HEK293 (cell line): ENCODE measurements at regions not wholly inside any gene's neighbourhood (a gene's known extent, or its start where the extent isn't known, plus 50 kb on each side); places are given as distances from the start of the nearest gene placed in this dataset.

Experiments used
- CTCF ChIA-PET: fragments of 350-600 bp; formaldehyde crosslinking; extraction: SDS; loops from one replicate; lab custom pipeline; 2021; ENCODE audit warnings: antibody characterized with exemption; lab: Yijun Ruan, JAX
- POLR2A ChIA-PET: fragments of 300-600 bp; formaldehyde crosslinking; extraction: SDS; loops from one replicate; lab custom pipeline; 2020; ENCODE audit warnings: antibody characterized with exemption, inconsistent platforms; lab: Yijun Ruan, JAX
- H3K27ac ChIP-seq: fragments of 200-500 bp; sonication (Bioruptor generic); 2 replicates; pipeline ENCODE4 v1.5.1; 2014; ENCODE audit warnings: low read depth, low read length, control low read depth, inconsistent platforms; ENCODE audit errors: extremely low read depth
- H3K36me3 ChIP-seq, 2 experiments: fragments of 200-500 bp in 1 of 2; sonication (Bioruptor generic) in 1 of 2; 1 replicate in 1 of 2; 2 replicates in 1 of 2; pipeline ENCODE4 v1.5.1; 2014 to 2017; ENCODE audit warnings: inconsistent platforms in 2 of 2, low read length in 2 of 2; ENCODE audit not compliant: control insufficient read depth in 2 of 2, insufficient read depth in 1 of 2
- H3K4me1 ChIP-seq: fragments of 200-500 bp; sonication (Bioruptor generic); 2 replicates; pipeline ENCODE4 v1.5.1; 2014; ENCODE audit warnings: mild to moderate bottlenecking, low read length, inconsistent platforms; ENCODE audit not compliant: control insufficient read depth, insufficient read depth
- H3K4me3 ChIP-seq: 2 replicates; pipeline ENCODE4 v1.5.1; 2011; ENCODE audit warnings: low read depth, mild to moderate bottlenecking, control low read depth, low read length, moderate library complexity
- H3K9me3 ChIP-seq: fragments of 200-500 bp; sonication (Bioruptor generic); 2 replicates; pipeline ENCODE4 v1.5.1; 2014; ENCODE audit warnings: low read depth, low read length, inconsistent platforms; ENCODE audit not compliant: control insufficient read depth, insufficient read depth
- HOXD13 ChIP-seq: sonication (generic); formaldehyde crosslinking; IDR thresholded peaks from 2 replicates; pipeline ENCODE4 v1.8.0; 2022; ENCODE audit warnings: missing genetic modification reagents, borderline replicate concordance
- KLF16 ChIP-seq: fragments of 450-650 bp; formaldehyde crosslinking; IDR thresholded peaks from 2 replicates; pipeline ENCODE4 v1.5.1; 2017; ENCODE audit warnings: missing biosample characterization, missing genetic modification characterization
- KLF7 ChIP-seq: fragments of 450-650 bp; formaldehyde crosslinking; IDR thresholded peaks from 2 replicates; pipeline ENCODE4 v1.5.1; 2016; ENCODE audit warnings: missing biosample characterization, missing genetic modification characterization, borderline replicate concordance
- PRDM1 ChIP-seq: fragments of 450-650 bp; formaldehyde crosslinking; IDR thresholded peaks from 2 replicates; pipeline ENCODE4; 2016; ENCODE audit warnings: missing biosample characterization, missing genetic modification characterization
- PRDM4 ChIP-seq: fragments of 450-650 bp; formaldehyde crosslinking; IDR thresholded peaks from 2 replicates; pipeline ENCODE4 v1.5.1; 2017; ENCODE audit warnings: missing biosample characterization, missing genetic modification characterization
- SETDB1 ChIP-seq: IDR thresholded peaks from one replicate; pipeline ENCODE4 v1.6.1; 2017; ENCODE audit warnings: mild to moderate bottlenecking, low read length, moderate library complexity, mixed read lengths; ENCODE audit not compliant: insufficient read length
- TRIM28 ChIP-seq: IDR thresholded peaks from 2 replicates; pipeline ENCODE4 v1.6.1; 2011; ENCODE audit warnings: low read length, control low read depth, borderline replicate concordance
- YY1 ChIP-seq: fragments of 450-650 bp; formaldehyde crosslinking; IDR thresholded peaks from 2 replicates; pipeline ENCODE4 v1.5.1; 2018; ENCODE audit warnings: missing biosample characterization, missing genetic modification characterization
- ZIC2 ChIP-seq: fragments of 450-650 bp; formaldehyde crosslinking; IDR thresholded peaks from 2 replicates; pipeline ENCODE4 v1.5.1; 2016; ENCODE audit warnings: missing biosample characterization, missing genetic modification characterization
- ZNF132 ChIP-seq: fragments of 450-650 bp; formaldehyde crosslinking; IDR thresholded peaks from 2 replicates; pipeline ENCODE4 v1.5.1; 2017; ENCODE audit warnings: missing biosample characterization, missing genetic modification characterization, borderline replicate concordance
- ZNF157 ChIP-seq: fragments of 450-650 bp; formaldehyde crosslinking; IDR thresholded peaks from 2 replicates; pipeline ENCODE4 v1.5.1; 2016; ENCODE audit warnings: missing biosample characterization, missing genetic modification characterization
- ZNF223 ChIP-seq: fragments of 450-650 bp; formaldehyde crosslinking; IDR thresholded peaks from 2 replicates; pipeline ENCODE4 v1.5.1; 2016; ENCODE audit warnings: missing biosample characterization, missing genetic modification characterization
- ZNF280D ChIP-seq: fragments of 450-650 bp; formaldehyde crosslinking; IDR thresholded peaks from 2 replicates; pipeline ENCODE4 v1.5.1; 2016; ENCODE audit warnings: missing biosample characterization, missing genetic modification characterization
- ZNF302 ChIP-seq: fragments of 450-650 bp; formaldehyde crosslinking; IDR thresholded peaks from 2 replicates; pipeline ENCODE4 v1.5.1; 2016; ENCODE audit warnings: missing biosample characterization, missing genetic modification characterization, low read depth
- ZNF324 ChIP-seq: fragments of 450-650 bp; formaldehyde crosslinking; IDR thresholded peaks from 2 replicates; pipeline ENCODE4 v1.5.1; 2016; ENCODE audit warnings: missing biosample characterization, missing genetic modification characterization
- ZNF548 ChIP-seq: fragments of 450-650 bp; formaldehyde crosslinking; IDR thresholded peaks from 2 replicates; pipeline ENCODE4 v1.5.1; 2016; ENCODE audit warnings: missing biosample characterization, missing genetic modification characterization
- ZNF596 ChIP-seq: fragments of 450-650 bp; IDR thresholded peaks from 2 replicates; pipeline ENCODE4 v1.5.0; 2018; ENCODE audit warnings: missing biosample characterization, mild to moderate bottlenecking, missing genetic modification characterization, moderate library complexity
- ZNF645 ChIP-seq: fragments of 450-650 bp; formaldehyde crosslinking; IDR thresholded peaks from 2 replicates; pipeline ENCODE4; 2016; ENCODE audit warnings: missing biosample characterization, missing genetic modification characterization
- ZNF670 ChIP-seq: fragments of 450-650 bp; formaldehyde crosslinking; IDR thresholded peaks from 2 replicates; pipeline ENCODE4 v1.5.1; 2016; ENCODE audit warnings: missing biosample characterization, missing genetic modification characterization, low read depth
- ZNF707 ChIP-seq: fragments of 450-650 bp; formaldehyde crosslinking; IDR thresholded peaks from 2 replicates; pipeline ENCODE4 v1.5.1; 2016; ENCODE audit warnings: missing biosample characterization, missing genetic modification characterization
- ZNF76 ChIP-seq: fragments of 450-650 bp; formaldehyde crosslinking; IDR thresholded peaks from 2 replicates; pipeline ENCODE4; 2016; ENCODE audit warnings: low read depth, missing biosample characterization, missing genetic modification characterization, borderline replicate concordance
- ZNF768 ChIP-seq: fragments of 450-650 bp; formaldehyde crosslinking; IDR thresholded peaks from 2 replicates; pipeline ENCODE4 v1.5.1; 2018; ENCODE audit warnings: missing biosample characterization, mild to moderate bottlenecking, missing genetic modification characterization
- ZNF785 ChIP-seq: fragments of 450-650 bp; formaldehyde crosslinking; IDR thresholded peaks from 2 replicates; pipeline ENCODE4 v1.5.1; 2016; ENCODE audit warnings: missing biosample characterization, missing genetic modification characterization
- TF ChIP-seq, protein P1 (sequence below): IDR thresholded peaks from 2 replicates; pipeline ENCODE4 v1.6.1; 2011; ENCODE audit warnings: mild to moderate bottlenecking, low read depth, low read length, borderline replicate concordance
- TF ChIP-seq, protein P2 (sequence below): fragments of 450-650 bp; formaldehyde crosslinking; IDR thresholded peaks from 2 replicates; pipeline ENCODE4 v1.5.1; 2016; ENCODE audit warnings: missing biosample characterization, missing genetic modification characterization
- TF ChIP-seq, protein P3 (sequence below): fragments of 450-650 bp; formaldehyde crosslinking; IDR thresholded peaks from 2 replicates; pipeline ENCODE4 v1.5.0; 2017; ENCODE audit warnings: missing biosample characterization, missing genetic modification characterization, borderline replicate concordance

DNA sequence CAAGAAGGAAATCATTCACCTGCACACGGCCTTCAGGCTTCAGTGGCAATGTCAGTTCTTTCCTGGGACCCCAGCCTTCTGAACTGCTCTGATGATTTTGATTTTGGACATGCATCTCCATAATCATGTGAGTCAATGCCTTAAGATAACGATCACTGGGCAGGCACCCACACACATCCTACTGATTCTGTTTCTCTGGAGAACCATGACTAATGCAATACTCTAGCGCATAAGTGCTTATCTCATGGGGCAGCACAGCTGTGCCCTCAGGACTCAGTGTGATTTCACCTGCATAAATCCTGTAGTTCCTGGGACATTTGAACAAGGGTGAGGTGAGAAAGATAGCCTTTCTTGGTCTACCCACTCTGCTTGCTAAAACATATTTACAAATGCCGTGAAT, 144.6 kb downstream of the AKAIN1 start:
- no peaks in the 10 kb centered on the region for H3K36me3 ChIP-seq
- H3K4me1 ChIP-seq = no peaks in the 10 kb centered on the region
- no peaks in the 10 kb centered on the region for H3K9me3 ChIP-seq
- no peak overlapping the region for H3K4me3 ChIP-seq
- POLR2A ChIA-PET = no interaction called here
- TF ChIP-seq ZNF645 (tag by site-specific recombination) = no peak
- no peak for TF ChIP-seq HOXD13
- no peak for TF ChIP-seq ZNF302
- no peak for TF ChIP-seq ZNF76 (tag by site-specific recombination)
- TF ChIP-seq ZNF324 (tag by site-specific recombination) = no peak
- no peak for TF ChIP-seq ZNF707 (tag by site-specific recombination)
- no peak for TF ChIP-seq PRDM4 (tag by site-specific recombination)
- TF ChIP-seq, protein P1, sequence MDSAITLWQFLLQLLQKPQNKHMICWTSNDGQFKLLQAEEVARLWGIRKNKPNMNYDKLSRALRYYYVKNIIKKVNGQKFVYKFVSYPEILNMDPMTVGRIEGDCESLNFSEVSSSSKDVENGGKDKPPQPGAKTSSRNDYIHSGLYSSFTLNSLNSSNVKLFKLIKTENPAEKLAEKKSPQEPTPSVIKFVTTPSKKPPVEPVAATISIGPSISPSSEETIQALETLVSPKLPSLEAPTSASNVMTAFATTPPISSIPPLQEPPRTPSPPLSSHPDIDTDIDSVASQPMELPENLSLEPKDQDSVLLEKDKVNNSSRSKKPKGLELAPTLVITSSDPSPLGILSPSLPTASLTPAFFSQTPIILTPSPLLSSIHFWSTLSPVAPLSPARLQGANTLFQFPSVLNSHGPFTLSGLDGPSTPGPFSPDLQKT = no peak
- no peak for TF ChIP-seq ZNF785 (tag by site-specific recombination)
- no peak for TF ChIP-seq ZNF596 (tag by site-specific recombination)
- no peak for TF ChIP-seq KLF16 (tag by site-specific recombination)
- no peak for TF ChIP-seq YY1 (tag by site-specific recombination)
- TF ChIP-seq, protein P2, sequence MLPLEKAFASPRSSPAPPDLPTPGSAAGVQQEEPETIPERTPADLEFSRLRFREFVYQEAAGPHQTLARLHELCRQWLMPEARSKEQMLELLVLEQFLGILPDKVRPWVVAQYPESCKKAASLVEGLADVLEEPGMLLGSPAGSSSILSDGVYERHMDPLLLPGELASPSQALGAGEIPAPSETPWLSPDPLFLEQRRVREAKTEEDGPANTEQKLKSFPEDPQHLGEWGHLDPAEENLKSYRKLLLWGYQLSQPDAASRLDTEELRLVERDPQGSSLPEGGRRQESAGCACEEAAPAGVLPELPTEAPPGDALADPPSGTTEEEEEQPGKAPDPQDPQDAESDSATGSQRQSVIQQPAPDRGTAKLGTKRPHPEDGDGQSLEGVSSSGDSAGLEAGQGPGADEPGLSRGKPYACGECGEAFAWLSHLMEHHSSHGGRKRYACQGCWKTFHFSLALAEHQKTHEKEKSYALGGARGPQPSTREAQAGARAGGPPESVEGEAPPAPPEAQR (tag by site-specific recombination) = no peak
- TF ChIP-seq ZNF280D (tag by site-specific recombination) = no peak
- no peak for TF ChIP-seq ZNF670 (tag by site-specific recombination)
- no peak overlapping the region for H3K27ac ChIP-seq
- CTCF ChIA-PET = no interaction called here

- ChIA-PET POLR2A (no interaction called here), CTCF (no interaction called here)
- Histone ChIP-seq H3K4me1 (no peaks in the 10 kb centered on the region), H3K9me3 (no peaks in the 10 kb centered on the region), H3K27ac (no peak overlapping the region), H3K4me3 (no peak overlapping the region), H3K36me3 (no peaks in the 10 kb centered on the region)
- TF ChIP-seq SETDB1 (no peak), ZNF157 (no peak), TRIM28 (no peak), ZNF768 (tag by site-specific recombination) (no peak), ZNF707 (tag by site-specific recombination) (no peak), KLF7 (tag by site-specific recombination) (no peak), ZIC2 (tag by site-specific recombination) (no peak), ZNF132 (tag by site-specific recombination) (no peak), ZNF223 (tag by site-specific recombination) (no peak), ZNF548 (tag by site-specific recombination) (no peak), PRDM1 (no peak)
- TF ChIP-seq, protein P3, sequence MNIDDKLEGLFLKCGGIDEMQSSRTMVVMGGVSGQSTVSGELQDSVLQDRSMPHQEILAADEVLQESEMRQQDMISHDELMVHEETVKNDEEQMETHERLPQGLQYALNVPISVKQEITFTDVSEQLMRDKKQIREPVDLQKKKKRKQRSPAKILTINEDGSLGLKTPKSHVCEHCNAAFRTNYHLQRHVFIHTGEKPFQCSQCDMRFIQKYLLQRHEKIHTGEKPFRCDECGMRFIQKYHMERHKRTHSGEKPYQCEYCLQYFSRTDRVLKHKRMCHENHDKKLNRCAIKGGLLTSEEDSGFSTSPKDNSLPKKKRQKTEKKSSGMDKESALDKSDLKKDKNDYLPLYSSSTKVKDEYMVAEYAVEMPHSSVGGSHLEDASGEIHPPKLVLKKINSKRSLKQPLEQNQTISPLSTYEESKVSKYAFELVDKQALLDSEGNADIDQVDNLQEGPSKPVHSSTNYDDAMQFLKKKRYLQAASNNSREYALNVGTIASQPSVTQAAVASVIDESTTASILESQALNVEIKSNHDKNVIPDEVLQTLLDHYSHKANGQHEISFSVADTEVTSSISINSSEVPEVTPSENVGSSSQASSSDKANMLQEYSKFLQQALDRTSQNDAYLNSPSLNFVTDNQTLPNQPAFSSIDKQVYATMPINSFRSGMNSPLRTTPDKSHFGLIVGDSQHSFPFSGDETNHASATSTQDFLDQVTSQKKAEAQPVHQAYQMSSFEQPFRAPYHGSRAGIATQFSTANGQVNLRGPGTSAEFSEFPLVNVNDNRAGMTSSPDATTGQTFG = no peak
Observed at GRCh38 chr18:5051207-5051606, 145.8 kb downstream of the AKAIN1 start.
